H1 (cell line): ENCODE measurements at regions not wholly inside any gene's neighbourhood (a gene's known extent, or its start where the extent isn't known, plus 50 kb on each side); places are given as distances from the start of the nearest gene placed in this dataset.

Experiments used
- CTCF ChIA-PET: fragments of 300-600 bp; sonication (Branson Sonifier 250); formaldehyde crosslinking; loops from one replicate; lab custom pipeline; 2021; ENCODE audit not compliant: partially characterized antibody; lab: Charles Lee
- POLR2A ChIA-PET: fragments of 300-600 bp; sonication (Branson Sonifier 250); formaldehyde crosslinking; loops from one replicate; lab custom pipeline; 2021; ENCODE audit warnings: inconsistent platforms; ENCODE audit not compliant: partially characterized antibody; lab: Charles Lee
- DNase-seq, 2 experiments: peaks; one replicate each; pipeline versions ENCODE4 v3.0.0 to v3.0.0-alpha.2; 2010 to 2022; ENCODE audit warnings: low spot score in 2 of 2, low read depth in 1 of 2, mixed read lengths in 1 of 2
- FAIRE-seq: peaks from 2 replicates; lab custom pipeline; 2011; peaks lifted over from hg19 to GRCh38; lab: Jason Lieb, UNC
- H2AFZ ChIP-seq: 2 replicates; pipeline ENCODE4 v1.8.1; 2012; ENCODE audit warnings: low read length, inconsistent platforms
- H2AK5ac ChIP-seq: 2 replicates; pipeline ENCODE4 v1.6.1; 2013; ENCODE audit warnings: low read depth, low read length
- H2BK120ac ChIP-seq: replicated peaks from 2 replicates; pipeline ENCODE3; 2013; ENCODE audit warnings: low read depth, low read length, inconsistent platforms
- H2BK12ac ChIP-seq: 2 replicates; pipeline ENCODE4 v1.6.1; 2013; ENCODE audit warnings: low read depth, low read length
- H2BK15ac ChIP-seq: 2 replicates; pipeline ENCODE4 v1.6.1; 2013; ENCODE audit warnings: low read length
- H2BK20ac ChIP-seq: 2 replicates; pipeline ENCODE4 v1.6.1; 2013; ENCODE audit warnings: low read length
- H2BK5ac ChIP-seq: 2 replicates; pipeline ENCODE4 v1.6.1; 2013; ENCODE audit warnings: low read depth, low read length
- H3K14ac ChIP-seq: 2 replicates; pipeline ENCODE4 v1.6.1; 2013; ENCODE audit warnings: inconsistent platforms; ENCODE audit not compliant: insufficient read length
- H3K18ac ChIP-seq: 2 replicates; pipeline ENCODE4 v1.6.1; 2013; ENCODE audit warnings: low read length; ENCODE audit errors: extremely low read depth
- H3K23ac ChIP-seq: 2 replicates; pipeline ENCODE4 v1.6.1; 2013; ENCODE audit warnings: inconsistent platforms; ENCODE audit not compliant: insufficient read length
- H3K23me2 ChIP-seq: 2 replicates; pipeline ENCODE4 v1.6.1; 2013; ENCODE audit warnings: low read depth, low read length
- H3K27ac ChIP-seq: 2 replicates; pipeline ENCODE4 v1.6.1; 2011; ENCODE audit warnings: low read depth, low read length, inconsistent platforms
- H3K27me3 ChIP-seq, 4 experiments: replicated peaks in 1 of 4; 1 replicate in 1 of 4; 2 replicates in 3 of 4; pipeline versions ENCODE4 v1.6.1 to v1.8.1; 2011 to 2013; ENCODE audit warnings: low read length in 3 of 4, mild to moderate bottlenecking in 3 of 4, inconsistent platforms in 2 of 4, mixed read lengths in 2 of 4, moderate library complexity in 1 of 4; ENCODE audit not compliant: control insufficient read depth in 3 of 4, insufficient read depth in 3 of 4; ENCODE audit errors: extremely low read depth in 1 of 4
- H3K36me3 ChIP-seq, 4 experiments: 2 replicates each; pipeline versions ENCODE4 v1.6.1 to v1.8.1; 2011 to 2013; ENCODE audit warnings: mild to moderate bottlenecking in 4 of 4, low read length in 3 of 4, moderate library complexity in 2 of 4, control low read depth in 1 of 4, inconsistent platforms in 1 of 4; ENCODE audit not compliant: insufficient read depth in 4 of 4, control insufficient read depth in 2 of 4
- H3K4ac ChIP-seq: replicated peaks from 2 replicates; pipeline ENCODE3; 2013; ENCODE audit warnings: low read length, low read depth, mixed read lengths, inconsistent platforms; ENCODE audit not compliant: insufficient read length
- H3K4me1 ChIP-seq, 4 experiments: replicated peaks in 1 of 4; 1 replicate in 1 of 4; 2 replicates in 3 of 4; pipeline versions ENCODE4 v1.6.1 to v1.8.1; 2011 to 2013; ENCODE audit warnings: low read length in 3 of 4, inconsistent platforms in 2 of 4, mixed read lengths in 1 of 4; ENCODE audit not compliant: insufficient read depth in 4 of 4, control insufficient read depth in 3 of 4
- H3K4me2 ChIP-seq, 2 experiments: 2 replicates each; pipeline versions ENCODE4 v1.6.1 to v1.8.1; 2011 to 2013; ENCODE audit warnings: low read depth in 2 of 2, low read length in 2 of 2, control low read depth in 1 of 2, inconsistent platforms in 1 of 2, mild to moderate bottlenecking in 1 of 2; ENCODE audit not compliant: insufficient read depth in 1 of 2
- H3K4me3 ChIP-seq, 4 experiments: fragments of 200-600, 300-600 bp in 1 of 4; sonication (generic), shearing (Covaris generic), sonication (Bioruptor Twin) in 1 of 4; 2 replicates each; pipeline versions ENCODE4 v1.5.1 to v1.8.1; 2011 to 2016; ENCODE audit warnings: low read length in 4 of 4, low read depth in 3 of 4, control low read depth in 2 of 4, inconsistent platforms in 2 of 4, mild to moderate bottlenecking in 2 of 4, mixed read lengths in 1 of 4, moderate library complexity in 1 of 4; ENCODE audit not compliant: insufficient read depth in 2 of 4; ENCODE audit errors: extremely low read depth in 1 of 4
- H3K56ac ChIP-seq: replicated peaks from 2 replicates; pipeline ENCODE3; 2013; ENCODE audit warnings: low read depth, mild to moderate bottlenecking, mixed read lengths, low read length, inconsistent platforms; ENCODE audit not compliant: insufficient read length
- H3K79me1 ChIP-seq: 2 replicates; pipeline ENCODE4 v1.6.1; 2013; ENCODE audit warnings: low read depth, low read length, control low read depth
- H3K79me2 ChIP-seq, 2 experiments: 2 replicates each; pipeline versions ENCODE4 v1.6.1 to v1.8.1; 2012 to 2013; ENCODE audit warnings: low read length in 2 of 2, mild to moderate bottlenecking in 2 of 2, inconsistent platforms in 1 of 2; ENCODE audit not compliant: insufficient read depth in 2 of 2, control insufficient read depth in 1 of 2
- H3K9ac ChIP-seq, 4 experiments: replicated peaks in 1 of 4; 1 replicate in 1 of 4; 2 replicates in 3 of 4; pipeline versions ENCODE4 v1.6.1 to v1.8.1; 2011 to 2013; ENCODE audit warnings: low read depth in 3 of 4, low read length in 3 of 4, control low read depth in 2 of 4, mild to moderate bottlenecking in 2 of 4, moderate library complexity in 2 of 4, inconsistent platforms in 1 of 4; ENCODE audit errors: extremely low read depth in 1 of 4
- H3K9me3 ChIP-seq, 2 experiments: 2 replicates each; pipeline versions ENCODE4 v1.6.1 to v1.8.1; 2012 to 2013; ENCODE audit warnings: mild to moderate bottlenecking in 2 of 2, moderate library complexity in 2 of 2, control low read depth in 1 of 2, inconsistent platforms in 1 of 2, low read depth in 1 of 2, low read length in 1 of 2, mixed read lengths in 1 of 2; ENCODE audit not compliant: insufficient read depth in 2 of 2
- H4K20me1 ChIP-seq, 2 experiments: replicated peaks in 1 of 2; 2 replicates each; pipeline versions ENCODE3 to v1.8.1; 2011 to 2013; ENCODE audit warnings: inconsistent platforms in 2 of 2, low read length in 2 of 2, mild to moderate bottlenecking in 1 of 2; ENCODE audit not compliant: insufficient read depth in 2 of 2, control insufficient read depth in 1 of 2
- H4K5ac ChIP-seq: 2 replicates; pipeline ENCODE4 v1.6.1; 2013; ENCODE audit warnings: low read length, low read depth, mixed read lengths, inconsistent platforms; ENCODE audit not compliant: insufficient read length
- H4K8ac ChIP-seq: 2 replicates; pipeline ENCODE4 v1.8.0; 2013; ENCODE audit warnings: mild to moderate bottlenecking, moderate library complexity, low read length, inconsistent platforms; ENCODE audit not compliant: insufficient read depth; ENCODE audit errors: extremely low read depth
- H4K91ac ChIP-seq: replicated peaks from 2 replicates; pipeline ENCODE3; 2013; ENCODE audit warnings: low read length, mixed read lengths, inconsistent platforms; ENCODE audit not compliant: insufficient read length
- ASH2L ChIP-seq: fragments of 200-600, 300-600 bp; sonication (generic); IDR thresholded peaks from one replicate; pipeline ENCODE4 v1.7.1; 2017; ENCODE audit warnings: low read length
- CBX5 ChIP-seq: fragments of 300-800, 300-1000 bp; sonication (generic); IDR thresholded peaks from 2 replicates; pipeline ENCODE4 v1.7.1; 2016; ENCODE audit warnings: antibody characterized with exemption, low read length, low read depth
- CHD1 ChIP-seq: IDR thresholded peaks from 2 replicates; pipeline ENCODE4 v1.6.1; 2012; ENCODE audit warnings: low read depth, low read length, improper control_type of control experiment
- CREB1 ChIP-seq: IDR thresholded peaks from 2 replicates; pipeline ENCODE4 v1.6.1; 2012; ENCODE audit warnings: inconsistent platforms
- EGR1 ChIP-seq: IDR thresholded peaks from 2 replicates; pipeline ENCODE4 v1.6.1; 2011; ENCODE audit warnings: low read depth, low read length, borderline replicate concordance
- EZH2 ChIP-seq: fragments of 200-600 bp; sonication (generic); IDR thresholded peaks from 2 replicates; pipeline ENCODE4 v1.7.1; 2012; ENCODE audit warnings: low read depth, mild to moderate bottlenecking, moderate library complexity, low read length, inconsistent platforms; ENCODE audit not compliant: severe bottlenecking
- GABPA ChIP-seq: IDR thresholded peaks from 2 replicates; pipeline ENCODE4 v1.6.1; 2011; ENCODE audit warnings: mild to moderate bottlenecking, low read length, moderate library complexity, borderline replicate concordance; ENCODE audit not compliant: insufficient read depth
- HDAC2 ChIP-seq, 2 experiments: fragments of 300-600 bp in 1 of 2; sonication (generic) in 1 of 2; IDR thresholded peaks; 2 replicates each; pipeline ENCODE4 v1.6.1; 2011 to 2012; ENCODE audit warnings: low read depth in 2 of 2, low read length in 2 of 2, mild to moderate bottlenecking in 2 of 2, moderate library complexity in 2 of 2, borderline replicate concordance in 1 of 2, inconsistent platforms in 1 of 2
- JUND ChIP-seq: IDR thresholded peaks from 2 replicates; pipeline ENCODE4 v1.6.1; 2011; ENCODE audit warnings: mild to moderate bottlenecking, improper control_type of control experiment, low read length
- MAFK ChIP-seq: IDR thresholded peaks from 2 replicates; pipeline ENCODE4 v1.6.1; 2012; ENCODE audit warnings: low read depth, mild to moderate bottlenecking, improper control_type of control experiment, low read length
- RAD21 ChIP-seq, 2 experiments: IDR thresholded peaks in 1 of 2; conservative IDR thresholded peaks in 1 of 2; 2 replicates each; pipeline ENCODE4 v1.6.1; 2011; ENCODE audit warnings: low read depth in 2 of 2, low read length in 2 of 2, improper control_type of control experiment in 1 of 2, inconsistent platforms in 1 of 2, mild to moderate bottlenecking in 1 of 2, moderate library complexity in 1 of 2
- SUZ12 ChIP-seq: fragments of 200-600 bp; sonication (generic); IDR thresholded peaks from 2 replicates; pipeline ENCODE4 v1.6.1; 2012; ENCODE audit warnings: mild to moderate bottlenecking, inconsistent platforms, low read length, moderate library complexity, mixed read lengths
- TEAD4 ChIP-seq: IDR thresholded peaks from 2 replicates; pipeline ENCODE4 v1.6.1; 2012; ENCODE audit warnings: low read depth, low read length, inconsistent platforms, mixed read lengths
- ZNF274 ChIP-seq: IDR thresholded peaks from 2 replicates; pipeline ENCODE4 v1.7.0; 2012; ENCODE audit warnings: low read length, borderline replicate concordance; ENCODE audit errors: extremely low read depth
- WGBS, 2 experiments: shearing (Covaris generic) in 1 of 2; methylation state at CpG; one replicate each; pipeline versions ENCODE4 v1.1.6 to v1.1.7; 2013 to 2015; ENCODE audit warnings: low lambda C conversion rate in 2 of 2, mixed read lengths in 2 of 2, inconsistent platforms in 1 of 2, low coverage in 1 of 2, missing lambda C conversion rate in 1 of 2; ENCODE audit not compliant: insufficient replicate concordance in 2 of 2, insufficient coverage in 1 of 2, insufficient read length in 1 of 2; ENCODE audit errors: extremely low coverage in 1 of 2, missing lambda C conversion rate in 1 of 2; 5-methylcytosine and 5-hydroxymethylcytosine counted together
- TF ChIP-seq, protein P1 (sequence below): IDR thresholded peaks from 2 replicates; pipeline ENCODE4 v1.6.1; 2011; ENCODE audit warnings: low read depth, mild to moderate bottlenecking, low read length; ENCODE audit not compliant: insufficient read depth

DNA sequence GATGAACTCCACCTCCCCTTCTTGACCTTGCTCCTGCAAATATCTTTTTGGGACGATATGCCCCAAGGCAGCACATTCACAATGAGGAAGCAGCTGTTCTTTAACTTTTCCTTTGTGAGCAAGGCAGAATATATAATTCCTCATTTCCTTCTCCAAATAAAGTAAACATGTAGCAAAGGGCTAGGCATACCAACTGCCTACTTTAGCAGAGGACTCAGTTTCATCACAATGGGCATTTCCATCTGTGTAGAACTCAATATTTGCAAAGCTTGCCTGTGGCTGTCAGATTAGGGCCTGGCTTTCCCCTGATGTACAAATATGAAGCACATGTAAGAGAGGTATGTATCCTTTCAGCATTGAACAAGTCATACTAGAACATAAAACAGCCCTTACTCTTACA is 366.9 kb downstream of the RSL24D1 start:
- DNase-seq (no peak), FAIRE-seq (no peak)
- ChIA-PET POLR2A (no interaction called here), CTCF (no interaction called here)
- Histone ChIP-seq H2BK20ac (no peak overlapping the region), H3K27me3 (peaks cover 0 to 2% (median 0%) of the 10 kb centered on the region in 4 experiments; a peak in 1 of 7 replicates), H2AK5ac (no peak overlapping the region), H3K27ac (no peak overlapping the region), H3K79me2 (no peaks in the 10 kb centered on the region), H4K91ac (no peak overlapping the region), H3K14ac (no peak overlapping the region), H3K9me3 (peaks cover 21 to 40% of the 10 kb centered on the region in 2 experiments), H3K36me3 (no peaks in the 10 kb centered on the region; a peak in 1 of 8 replicates), H4K8ac (no peak overlapping the region), H3K4me1 (no peaks in the 10 kb centered on the region), H3K79me1 (no peaks in the 10 kb centered on the region), H2BK12ac (no peak overlapping the region), H2BK120ac (no peak overlapping the region), H4K20me1 (no peaks in the 10 kb centered on the region), H3K9ac (no peak overlapping the region), H4K5ac (no peak overlapping the region), H2BK5ac (no peak overlapping the region), H3K4ac (no peak overlapping the region), H3K18ac (no peak overlapping the region), H3K23ac (no peak overlapping the region), H3K56ac (no peak overlapping the region), H3K4me2 (no peak overlapping the region), H3K4me3 (no peak overlapping the region), H3K23me2 (no peaks in the 10 kb centered on the region), H2AFZ (no peak overlapping the region), H2BK15ac (no peak overlapping the region)
- 50% methylated on average over 1 of the region's 1 CpG; no CpG with 5 or more reads in 1 of the 2 experiments for WGBS, 2 experiments
- TF ChIP-seq EZH2 (no peak), CHD1 (no peak), TEAD4 (no peak), CBX5 (no peak), CREB1 (no peak), ZNF274 (no peak), GABPA (no peak), JUND (no peak), SUZ12 (no peak), MAFK (no peak), ASH2L (no peak), EGR1 (no peak), HDAC2 (IDR thresholded peaks at IDR 0.05; ENCODE audit: borderline replicate concordance in 1 of 2, low read depth in 2 of 2, low read length in 2 of 2) (no peak), RAD21 (IDR thresholded peaks at IDR 0.05 in 1 of 2, conservative IDR thresholded peaks at IDR 0.05 in 1 of 2; ENCODE audit: low read depth in 2 of 2, low read length in 2 of 2) (no peak)
- TF ChIP-seq, protein P1, sequence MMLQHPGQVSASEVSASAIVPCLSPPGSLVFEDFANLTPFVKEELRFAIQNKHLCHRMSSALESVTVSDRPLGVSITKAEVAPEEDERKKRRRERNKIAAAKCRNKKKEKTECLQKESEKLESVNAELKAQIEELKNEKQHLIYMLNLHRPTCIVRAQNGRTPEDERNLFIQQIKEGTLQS, result no peak
